NOMO-1 treated with dmso at 0.1 percent for 144 hours (cell line): ENCODE measurements at regions not wholly inside any gene's neighbourhood (a gene's known extent, or its start where the extent isn't known, plus 50 kb on each side); places are given as distances from the start of the nearest gene placed in this dataset.

ENCODE experiments used
- DNase-seq: peaks from one replicate; lab custom pipeline; 2025; ENCODE audit not compliant: unreplicated experiment; lab: John Stamatoyannopoulos, UW

DNA sequence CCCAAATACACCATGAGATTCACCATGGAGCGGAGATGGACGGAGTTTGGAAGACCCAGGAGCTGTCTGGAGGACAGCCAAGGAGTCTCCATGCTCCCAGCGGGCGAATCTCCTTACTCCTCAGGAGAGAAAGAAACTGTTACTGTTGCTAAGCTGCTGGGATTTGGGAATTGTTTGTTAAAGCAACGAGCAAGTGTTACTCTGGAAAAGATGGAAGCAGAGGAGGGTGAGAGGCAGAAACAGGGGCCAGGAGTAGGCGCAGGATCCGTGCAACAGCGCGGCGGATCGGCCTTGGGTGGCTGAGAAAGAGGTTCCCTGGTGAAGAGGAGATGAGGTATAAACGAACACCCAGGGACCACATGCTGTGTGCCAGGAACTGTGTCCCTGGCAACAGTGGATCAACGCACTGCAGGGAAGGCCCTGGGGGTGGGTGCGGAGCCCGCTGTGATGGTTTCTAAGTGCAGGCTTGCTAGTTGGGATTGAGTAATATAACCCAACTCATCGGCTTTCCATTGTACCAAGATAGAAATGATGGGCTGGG is 1436.4 kb downstream of the BRD1 start:
- no peak for DNase-seq

DNA sequence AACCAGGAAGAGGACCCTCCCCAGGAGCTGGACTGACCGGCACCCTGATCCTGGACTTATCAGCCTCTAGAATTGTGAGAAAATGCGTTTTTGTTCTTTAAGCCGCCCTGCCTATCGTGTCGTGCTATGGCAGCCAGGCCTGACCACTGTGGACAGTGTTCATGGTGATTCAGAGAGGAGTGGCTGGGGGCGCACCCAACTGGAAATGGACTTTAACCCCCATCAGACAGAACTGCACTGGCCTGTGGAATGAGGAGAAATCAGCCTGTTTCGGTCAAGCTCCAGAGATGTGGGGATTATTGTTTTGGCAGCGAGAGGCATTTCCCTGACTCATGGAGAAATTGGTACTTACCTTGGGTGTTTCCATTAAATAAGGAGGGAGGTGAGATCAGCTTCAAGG is 1437.8 kb downstream of the BRD1 start:
- DNase-seq, result no peak

- DNase-seq, result no peak
Observed at GRCh38 chr22:48382197-48382596, 1445.5 kb downstream of the BRD1 start.

GRCh38 chr22:48380016-48380665 is 1447.5 kb downstream of the BRD1 start:
- no peak for DNase-seq

DNA sequence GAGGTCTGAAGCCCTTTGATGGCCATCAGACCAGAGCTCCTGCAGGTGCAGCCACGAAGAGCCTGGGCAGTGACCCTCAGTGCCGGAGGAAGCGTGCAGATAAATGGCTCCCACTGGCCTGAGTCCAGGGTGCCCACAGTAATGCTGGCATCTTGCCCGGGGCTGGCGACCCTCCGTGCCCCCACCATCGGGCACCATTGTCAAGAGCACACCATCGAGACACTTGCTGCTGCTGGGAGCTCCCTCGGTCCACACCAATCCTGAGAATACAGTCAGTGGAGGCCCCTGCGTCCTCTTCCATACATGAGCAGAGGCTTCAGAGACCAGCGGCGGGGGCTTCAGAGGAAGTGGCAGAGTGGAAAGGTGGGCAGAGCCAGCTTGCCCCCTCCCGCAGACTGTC is 1448.3 kb downstream of the BRD1 start:
- DNase-seq, result no peak

DNA sequence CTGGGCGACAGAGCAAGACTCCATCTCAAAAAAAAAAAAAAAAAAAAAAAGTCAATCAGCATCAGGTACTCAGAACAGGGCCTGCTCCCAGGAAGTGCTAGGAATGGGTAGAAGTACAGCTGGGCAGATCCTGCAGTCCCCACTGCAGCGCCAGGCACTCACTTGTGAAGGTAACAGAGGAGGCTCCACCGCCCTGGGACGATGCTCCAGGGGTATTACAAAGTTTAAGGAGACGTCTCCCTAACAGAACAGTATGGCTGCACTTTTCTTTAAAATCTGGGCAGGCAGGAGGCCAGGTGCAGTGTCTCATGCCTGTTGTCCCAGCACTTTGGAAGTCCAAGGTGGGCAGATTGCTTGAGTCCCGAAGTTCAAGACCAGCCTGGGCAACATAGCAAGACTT is 1449.0 kb downstream of the BRD1 start:
- DNase-seq, result no peak

- no peak for DNase-seq
Observed at GRCh38 chr22:48376936-48377712, 1450.5 kb downstream of the BRD1 start.

- DNase-seq, result no peak
Observed at GRCh38 chr22:48376428-48376827, 1451.2 kb downstream of the BRD1 start.

- no peak for DNase-seq
Observed at GRCh38 chr22:48373626-48374173, 1454.0 kb downstream of the BRD1 start.

DNA sequence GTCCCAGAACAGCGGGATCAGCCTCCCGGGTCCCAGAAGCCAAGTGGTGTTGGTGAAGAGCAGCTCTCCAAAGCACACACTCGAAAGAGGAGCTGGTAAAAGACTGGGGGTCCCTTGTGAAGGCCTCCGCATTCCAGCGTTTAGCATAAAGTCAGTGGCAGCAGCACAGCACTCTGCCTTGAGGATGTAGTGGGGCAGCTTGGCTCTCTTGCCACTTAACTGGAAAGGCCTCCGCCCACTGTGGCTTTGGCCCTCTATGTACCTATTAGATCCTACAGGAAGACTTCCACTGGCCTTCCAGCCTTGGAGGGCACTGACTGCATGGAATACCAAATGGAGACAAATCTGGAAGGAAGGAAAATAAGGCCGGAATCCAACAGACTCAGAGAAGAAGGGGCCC is 1455.3 kb downstream of the BRD1 start:
- no peak for DNase-seq

- no peak for DNase-seq
Observed at GRCh38 chr22:48371391-48371790, 1456.3 kb downstream of the BRD1 start.

DNA sequence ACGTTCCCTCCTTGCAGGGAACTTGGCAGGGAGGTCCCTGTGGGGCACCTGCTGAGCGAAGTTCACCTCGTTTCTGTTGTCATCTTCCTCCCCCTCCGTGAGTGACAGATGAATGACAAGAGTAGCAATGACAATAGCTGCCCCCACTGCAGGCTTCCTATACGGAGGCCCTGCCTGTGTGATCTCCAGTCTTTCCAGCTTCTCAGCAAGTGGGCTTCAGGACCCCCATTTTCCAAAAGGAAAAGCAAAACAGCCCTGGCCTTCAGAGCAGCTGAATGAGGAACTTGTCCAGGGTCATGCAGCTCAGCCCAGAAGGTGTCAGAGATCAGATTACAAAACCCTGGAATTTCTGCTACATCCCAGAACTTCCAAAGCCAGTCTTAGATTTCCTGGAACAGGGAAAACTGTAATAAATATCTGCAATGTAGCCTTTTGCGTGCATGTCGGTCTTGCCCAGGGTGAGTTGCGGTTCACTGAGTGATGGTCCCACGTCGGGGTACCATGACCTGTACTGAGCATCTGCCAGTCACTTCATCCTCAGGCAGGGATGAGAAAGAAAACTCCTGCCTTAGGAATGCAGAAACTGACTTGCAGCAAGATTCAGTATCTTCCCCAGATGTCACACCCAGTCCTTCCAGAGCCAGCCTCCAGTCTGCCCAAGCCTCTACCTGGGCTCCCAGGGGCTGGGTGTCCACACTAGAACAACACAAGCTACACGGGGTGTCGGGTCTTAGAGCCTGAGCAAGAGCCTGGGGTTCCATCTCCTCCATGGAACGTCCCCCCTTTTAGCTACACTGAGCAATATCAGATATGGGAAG is 1457.0 kb downstream of the BRD1 start:
- DNase-seq, result no peak

- no peak for DNase-seq
Observed at GRCh38 chr22:48369789-48370507, 1457.7 kb downstream of the BRD1 start.

DNA sequence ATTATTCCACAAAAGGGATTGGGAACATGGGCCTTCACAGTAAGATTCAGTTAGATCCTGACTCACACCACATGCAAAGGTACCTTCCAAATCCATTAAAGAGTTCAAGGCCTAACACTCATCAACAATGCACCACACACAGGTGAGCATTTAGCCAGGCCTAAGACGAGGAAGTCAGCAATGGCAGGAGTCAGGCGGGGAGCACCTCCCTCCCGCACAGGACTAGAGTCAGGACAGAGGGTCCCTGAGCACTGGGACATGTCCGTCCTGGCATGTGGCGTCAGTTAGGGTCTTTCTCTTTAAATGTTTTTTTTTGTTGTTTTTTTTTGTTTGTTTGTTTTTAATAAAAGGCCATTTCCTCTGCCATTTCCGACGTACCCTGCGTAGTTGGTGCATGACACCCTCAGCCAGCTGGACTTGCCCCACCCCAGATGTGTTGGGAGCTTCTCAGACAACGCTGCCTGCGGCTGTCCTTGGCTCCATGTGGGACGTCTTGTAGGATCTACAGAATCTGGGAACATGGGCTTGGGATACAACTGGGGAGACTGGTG is 1458.6 kb downstream of the BRD1 start:
- DNase-seq, result no peak

DNA sequence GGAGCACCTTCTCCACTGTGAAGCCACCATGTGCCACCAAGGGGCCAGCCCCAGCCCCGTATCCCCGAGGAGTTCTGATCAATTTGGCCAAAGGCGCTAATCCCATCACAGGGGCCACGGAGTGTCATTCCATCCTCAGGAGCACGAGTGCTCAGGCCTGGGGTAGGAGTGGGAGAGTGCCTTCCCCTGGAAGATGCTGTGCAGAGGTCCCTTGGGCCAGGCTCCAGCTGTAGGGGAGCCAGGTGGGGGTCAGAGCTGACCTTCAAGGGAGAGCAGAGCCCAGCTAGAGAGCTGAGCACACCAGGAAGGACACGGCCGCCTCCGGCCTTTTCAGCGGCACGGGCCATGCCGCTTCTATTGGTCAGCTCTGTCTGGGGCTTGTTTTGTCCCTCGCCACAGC is 1459.9 kb downstream of the BRD1 start:
- no peak for DNase-seq

DNA sequence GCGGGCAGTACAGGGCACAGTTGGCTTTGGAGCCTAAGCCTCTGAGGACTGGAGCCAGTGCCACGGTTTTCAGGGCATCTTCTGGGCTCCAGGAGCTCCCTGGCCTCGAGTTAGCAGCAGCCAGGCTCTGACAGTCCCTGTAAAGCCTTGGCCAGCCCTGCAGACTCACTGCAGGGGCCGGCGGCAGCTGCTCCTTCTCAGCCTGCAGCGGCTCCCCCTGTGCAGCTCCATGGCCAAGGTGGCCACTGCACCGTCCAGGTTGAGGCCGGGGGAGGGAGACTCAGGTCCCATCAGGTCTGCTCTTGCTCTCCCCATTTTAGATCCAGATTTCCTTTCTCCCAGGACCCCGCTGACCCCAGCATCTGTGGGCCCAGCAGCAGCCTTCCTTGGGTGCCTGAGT is 1461.1 kb downstream of the BRD1 start:
- no peak for DNase-seq

- no peak for DNase-seq
Observed at GRCh38 chr22:48366056-48366455, 1461.6 kb downstream of the BRD1 start.

DNA sequence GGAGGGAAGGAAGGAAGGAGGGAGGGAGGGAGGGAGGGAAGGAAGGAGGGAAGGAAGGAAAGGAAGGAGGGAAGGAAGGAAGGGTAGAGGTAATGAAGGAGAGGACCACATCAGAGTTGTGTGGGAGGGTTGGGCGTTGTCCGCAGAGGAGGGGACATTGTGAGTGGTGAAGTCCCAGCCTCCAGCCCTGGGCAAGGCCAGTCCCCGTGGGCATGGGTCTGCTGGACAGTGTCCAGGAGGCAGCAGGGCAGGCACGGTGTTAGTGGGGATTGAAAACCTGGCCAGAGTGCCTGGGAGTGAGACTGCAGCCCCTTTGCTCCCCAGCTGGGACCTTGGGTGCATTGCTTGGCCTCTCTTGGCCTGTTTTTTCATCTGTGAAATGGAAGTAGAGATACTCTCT is 1462.3 kb downstream of the BRD1 start:
- DNase-seq, result no peak

DNA sequence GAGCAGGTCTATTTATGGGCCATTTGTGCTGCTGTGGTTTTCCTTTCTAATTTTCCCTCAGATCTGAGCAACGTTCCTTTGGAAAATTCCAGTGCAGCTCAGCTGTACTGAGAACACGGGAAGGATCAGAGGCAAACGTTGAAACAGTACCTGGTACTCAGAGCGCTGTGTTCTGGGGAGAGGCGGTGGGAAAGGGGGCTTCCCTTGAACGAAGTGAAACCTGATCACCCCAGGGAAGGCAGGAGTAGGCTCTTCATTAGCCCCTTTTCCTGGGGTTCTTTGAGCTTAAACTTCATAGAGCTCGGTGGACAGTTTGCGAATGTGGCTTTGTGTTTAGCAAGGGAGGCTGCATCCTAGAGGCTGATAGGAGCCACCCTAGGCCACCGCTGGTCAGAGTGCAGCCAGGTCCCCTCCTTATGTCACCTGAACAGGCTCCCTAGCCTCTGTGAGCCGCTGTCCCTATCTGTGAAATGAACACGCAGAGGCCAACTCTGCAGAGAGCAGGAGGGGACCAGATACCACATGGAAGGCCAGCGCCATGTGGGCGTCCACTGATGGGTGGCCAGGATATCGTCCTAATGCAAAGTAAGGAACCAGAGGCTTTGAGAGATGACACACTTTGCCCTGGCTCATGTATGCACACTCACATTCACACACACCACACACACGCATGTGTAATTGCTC is 1464.8 kb downstream of the BRD1 start:
- DNase-seq, result no peak

DNA sequence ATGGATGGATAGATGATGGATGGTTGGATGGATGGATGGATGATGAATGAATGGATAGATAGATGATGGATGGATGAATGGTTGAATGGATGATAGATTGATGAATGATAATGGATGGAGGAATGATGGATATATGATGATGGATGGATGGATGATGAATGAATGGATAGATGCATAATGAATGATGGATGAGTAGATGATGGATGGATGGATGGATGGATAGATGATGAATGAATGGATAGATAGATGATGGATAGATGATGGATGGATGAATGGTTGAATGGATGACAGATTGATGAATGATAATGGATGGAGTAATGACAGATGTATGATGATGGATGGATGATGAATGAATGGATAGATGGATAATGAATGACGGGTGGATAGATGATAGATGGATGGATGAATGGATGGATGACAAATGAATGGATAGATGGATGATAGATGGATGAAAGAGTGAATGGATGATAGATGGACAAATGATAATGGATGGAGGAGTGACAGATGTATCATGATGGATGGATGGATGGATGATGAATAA is 1466.5 kb downstream of the BRD1 start:
- no peak for DNase-seq
